ENCODE measurements at regions not wholly inside any gene's neighbourhood (a gene's known extent, or its start where the extent isn't known, plus 50 kb on each side); places are given as distances from the start of the nearest gene placed in this dataset.

- TF ChIP-seq RBBP5 (IDR thresholded peaks at IDR 0.05; ENCODE audit: borderline replicate concordance, insufficient read depth, low read length, poor library complexity, severe bottlenecking) = peak; percentile 56
- TF ChIP-seq C11orf30 (IDR thresholded peaks at IDR 0.05; ENCODE audit: low read depth) = peak; percentile 67
- peak; percentile 96 for TF ChIP-seq CXXC5 (CRISPR knock-in tag; IDR thresholded peaks at IDR 0.05)
- no peak; a peak in 1 of 4 replicates for TF ChIP-seq UBTF (IDR thresholded peaks at IDR 0.05; ENCODE audit: borderline replicate concordance in 1 of 2, low read depth in 2 of 2, low read length in 2 of 2)
- no peak for TF ChIP-seq SIX5 (IDR thresholded peaks at IDR 0.05; ENCODE audit: borderline replicate concordance in 1 of 2, insufficient read depth in 1 of 2, low read depth in 1 of 2, low read length in 2 of 2)
- no peak for TF ChIP-seq MCM3 (IDR thresholded peaks at IDR 0.05)
- TF ChIP-seq FOXM1 (IDR thresholded peaks at IDR 0.05; ENCODE audit: low read depth) = peak; percentile 84
- 0 out of 2 replicates have a peak, but pooled peaks have one; percentile 63 for TF ChIP-seq FOXM1 (CRISPR knock-in tag; IDR thresholded peaks at IDR 0.05; ENCODE audit: low read depth)
- TF ChIP-seq ZNF551 (CRISPR knock-in tag; IDR thresholded peaks at IDR 0.05) = no peak
- no peak for TF ChIP-seq TAF15 (IDR thresholded peaks at IDR 0.05; ENCODE audit: low read depth, low read length)
- no peak for TF ChIP-seq SNRNP70 (optimal IDR thresholded peaks at IDR 0.05; ENCODE audit: low read depth, low read length)
- peak; percentile 88 for TF ChIP-seq MGA (IDR thresholded peaks at IDR 0.05)
- no peak for TF ChIP-seq ZNF695 (CRISPR knock-in tag; IDR thresholded peaks at IDR 0.05)
- peak; percentile 84 for TF ChIP-seq SPI1 (IDR thresholded peaks at IDR 0.05; ENCODE audit: borderline replicate concordance, low read depth, low read length)
- peak; percentile 91 for TF ChIP-seq ZNF24 (IDR thresholded peaks at IDR 0.05)
- no peak for TF ChIP-seq ZNF778 (CRISPR knock-in tag; IDR thresholded peaks at IDR 0.05)
These were observed 58.2 kb upstream of the FTH1 start (continued) for GRCh38 chr11:62025487-62026105.
